Adrenal gland (tissue), 9 donors: ENCODE measurements at regions not wholly inside any gene's neighbourhood (a gene's known extent, or its start where the extent isn't known, plus 50 kb on each side); places are given as distances from the start of the nearest gene placed in this dataset.

Experiments
- DNase-seq, 7 donors: peaks; one replicate each; pipeline ENCODE4 v3.0.0-alpha.2; 2019 to 2020
- H3K27ac ChIP-seq, 5 donors: fragments of 200-600 bp; sonication (generic) in 4 of 5; 1 replicate in 3 of 5; 2 replicates in 2 of 5; pipeline versions ENCODE4 v1.5.1 to v1.8.0; 2016 to 2020; ENCODE audit warnings: mild to moderate bottlenecking in 1 of 5
- H3K27me3 ChIP-seq: fragments of 200-600 bp; 2 replicates; pipeline ENCODE4 v1.8.0; 2021
- H3K36me3 ChIP-seq, 2 donors: fragments of 200-600 bp; replicated peaks in 1 of 2; 1 replicate in 1 of 2; 2 replicates in 1 of 2; pipeline versions ENCODE4 v1.5.1 to v1.8.0; 2018 to 2022
- H3K4me1 ChIP-seq, 2 donors: fragments of 200-600 bp; replicated peaks in 1 of 2; 1 replicate in 1 of 2; 2 replicates in 1 of 2; pipeline versions ENCODE4 v1.5.1 to v1.8.0; 2018 to 2021
- H3K4me3 ChIP-seq, 4 donors: fragments of 200-600 bp; sonication (generic) in 3 of 4; one replicate each; pipeline ENCODE4 v1.5.1; 2016 to 2018
- H3K9me3 ChIP-seq, 3 donors: fragments of 200-600 bp; sonication (generic) in 1 of 3; replicated peaks in 1 of 3; 1 replicate in 2 of 3; 2 replicates in 1 of 3; pipeline versions ENCODE4 v1.5.1 to v1.8.0; 2016 to 2021
- POLR2A ChIP-seq, 2 donors: fragments of 450-650 bp; IDR thresholded peaks; one replicate each; pipeline ENCODE4 v1.6.1; 2017; ENCODE audit warnings: antibody characterized with exemption in 2 of 2, mild to moderate bottlenecking in 2 of 2, moderate library complexity in 1 of 2
- WGBS, 4 donors: extraction: QIAGEN DNeasy Blood & Tissue Kit in 2 of 4; methylation state at CpG; one replicate each; pipeline versions ENCODE4 v1.1.5 to v1.1.7; 2013 to 2017; 5-methylcytosine and 5-hydroxymethylcytosine counted together
- intact Hi-C, 2 donors: fragments of 100-400 bp; cut with DNase I; formaldehyde crosslinking; loops; one replicate each; pipeline versions ENCODE4 v1.14.1 to v1.15.0; 2022 to 2023
- TF ChIP-seq, protein P1 (sequence below), 6 experiments: fragments of 450-650 bp in 4 of 6; fragments of 200-600 bp in 2 of 6; sonication (generic) in 1 of 6; IDR thresholded peaks; 1 replicate in 5 of 6; 2 replicates in 1 of 6; pipeline versions ENCODE4 v1.5.1 to v1.8.0; 2016 to 2021; ENCODE audit warnings: antibody characterized with exemption in 6 of 6, mild to moderate bottlenecking in 2 of 6, moderate library complexity in 1 of 6
- donor health status: healthy with polysubstance abuse.
- donor health status: Bipolar disorder and iron deficiency.
- donor health status: DM: yes; HTN: yes; CAD: no.
- donor health status: DM: no; HTN: no; CAD: no.
- donor health status: DM: no; HTN: no; CAD: no.

DNA sequence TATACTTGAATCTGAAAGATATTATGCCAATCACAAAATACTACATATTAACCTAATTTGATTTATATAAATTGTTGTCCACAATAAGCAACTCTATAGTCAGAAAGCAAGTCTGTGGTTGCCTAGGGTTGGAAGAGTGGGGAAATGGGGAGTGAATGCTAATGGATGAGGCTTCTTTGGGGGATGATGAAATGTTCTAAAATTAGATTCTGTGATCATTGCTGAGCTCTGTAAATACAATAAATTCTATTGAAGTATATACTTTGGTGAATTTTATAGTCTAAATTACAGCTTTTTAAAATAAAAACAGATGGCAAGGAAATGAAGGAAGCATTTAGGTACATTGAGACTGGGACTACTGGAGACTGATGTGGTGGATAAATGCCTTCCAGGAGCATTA, 275.5 kb downstream of the MBD2 start:
- intact Hi-C loops: no loop called here
- Histone ChIP-seq H3K9me3 (no peaks in the 10 kb centered on the region), H3K27ac (no peak overlapping the region), H3K36me3 (no peaks in the 10 kb centered on the region), H3K27me3 (no peaks in the 10 kb centered on the region), H3K4me1 (no peaks in the 10 kb centered on the region), H3K4me3 (no peak overlapping the region)
- TF ChIP-seq POLR2A (IDR thresholded peaks at IDR 0.05): no peak
- TF ChIP-seq, protein P1, sequence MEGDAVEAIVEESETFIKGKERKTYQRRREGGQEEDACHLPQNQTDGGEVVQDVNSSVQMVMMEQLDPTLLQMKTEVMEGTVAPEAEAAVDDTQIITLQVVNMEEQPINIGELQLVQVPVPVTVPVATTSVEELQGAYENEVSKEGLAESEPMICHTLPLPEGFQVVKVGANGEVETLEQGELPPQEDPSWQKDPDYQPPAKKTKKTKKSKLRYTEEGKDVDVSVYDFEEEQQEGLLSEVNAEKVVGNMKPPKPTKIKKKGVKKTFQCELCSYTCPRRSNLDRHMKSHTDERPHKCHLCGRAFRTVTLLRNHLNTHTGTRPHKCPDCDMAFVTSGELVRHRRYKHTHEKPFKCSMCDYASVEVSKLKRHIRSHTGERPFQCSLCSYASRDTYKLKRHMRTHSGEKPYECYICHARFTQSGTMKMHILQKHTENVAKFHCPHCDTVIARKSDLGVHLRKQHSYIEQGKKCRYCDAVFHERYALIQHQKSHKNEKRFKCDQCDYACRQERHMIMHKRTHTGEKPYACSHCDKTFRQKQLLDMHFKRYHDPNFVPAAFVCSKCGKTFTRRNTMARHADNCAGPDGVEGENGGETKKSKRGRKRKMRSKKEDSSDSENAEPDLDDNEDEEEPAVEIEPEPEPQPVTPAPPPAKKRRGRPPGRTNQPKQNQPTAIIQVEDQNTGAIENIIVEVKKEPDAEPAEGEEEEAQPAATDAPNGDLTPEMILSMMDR (IDR thresholded peaks at IDR 0.05): no peak
- DNase-seq: no peak

DNA sequence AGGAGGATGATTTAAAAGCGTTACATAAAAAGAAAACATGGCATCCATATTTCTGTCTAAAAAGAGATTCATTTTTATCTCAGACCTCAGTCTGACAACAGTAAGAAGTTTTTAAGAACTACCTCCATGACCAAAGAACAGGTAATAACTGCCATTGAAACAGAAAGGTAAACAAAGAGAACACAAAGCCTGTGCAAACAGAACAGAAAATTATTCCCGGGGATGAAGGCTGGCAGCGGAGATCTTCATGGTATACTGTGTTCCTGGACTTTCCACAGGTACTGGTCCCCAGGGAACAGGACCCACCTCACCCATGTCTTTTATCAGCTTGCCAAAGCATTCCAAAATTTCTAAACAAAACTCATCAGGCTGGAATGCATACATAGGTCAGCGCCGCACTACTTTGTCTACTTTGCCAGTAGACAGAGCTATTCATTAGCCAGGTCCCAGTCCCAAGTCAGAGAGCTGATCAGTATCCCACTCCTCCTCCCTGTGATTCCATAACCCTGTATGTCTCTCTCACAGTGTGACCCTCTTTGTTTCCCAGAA, 277.3 kb downstream of the MBD2 start:
- no peaks in the 10 kb centered on the region for H3K36me3 ChIP-seq
- H3K4me3 ChIP-seq: no peak overlapping the region
- no peak overlapping the region for H3K27ac ChIP-seq
- H3K9me3 ChIP-seq: no peaks in the 10 kb centered on the region
- H3K27me3 ChIP-seq: no peaks in the 10 kb centered on the region
- 75 to 85% (median 81%) methylated on average over 5 of the region's 5 CpGs for WGBS, 4 donors
- intact Hi-C loops: no loop called here
- TF ChIP-seq POLR2A (IDR thresholded peaks at IDR 0.05): no peak
- TF ChIP-seq, protein P1 (IDR thresholded peaks at IDR 0.05): no peak
- no peak for DNase-seq
- no peaks in the 10 kb centered on the region for H3K4me1 ChIP-seq

DNA sequence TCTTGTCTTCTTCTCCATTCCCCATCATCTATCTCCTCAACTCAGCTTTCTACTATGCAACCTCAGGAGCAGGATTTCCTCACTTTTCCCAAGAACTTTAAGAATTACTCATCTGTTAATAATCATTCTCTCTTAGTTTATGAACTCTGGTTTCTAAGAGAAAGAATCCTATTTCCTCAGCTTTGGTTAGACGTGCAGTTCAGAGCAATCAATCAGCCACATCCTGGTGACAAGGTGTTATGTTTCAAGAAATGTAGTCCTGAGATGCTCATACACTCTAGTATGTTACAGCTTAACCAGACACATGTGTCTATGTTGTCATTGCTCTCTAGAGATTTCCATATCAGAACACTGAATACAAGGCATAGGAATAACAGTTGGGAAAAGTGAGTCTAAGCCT, 277.9 kb downstream of the MBD2 start:
- WGBS, 4 donors: 14 to 30% (median 22%) methylated on average over 1 of the region's 1 CpG
- no peaks in the 10 kb centered on the region for H3K36me3 ChIP-seq
- no peak overlapping the region for H3K27ac ChIP-seq
- H3K27me3 ChIP-seq: no peaks in the 10 kb centered on the region
- no peaks in the 10 kb centered on the region for H3K9me3 ChIP-seq
- H3K4me3 ChIP-seq: no peak overlapping the region
- no peak for DNase-seq
- H3K4me1 ChIP-seq: no peaks in the 10 kb centered on the region
- TF ChIP-seq, protein P1 (IDR thresholded peaks at IDR 0.05): no peak
- TF ChIP-seq POLR2A (IDR thresholded peaks at IDR 0.05): no peak
- intact Hi-C loops: no loop called here

DNA sequence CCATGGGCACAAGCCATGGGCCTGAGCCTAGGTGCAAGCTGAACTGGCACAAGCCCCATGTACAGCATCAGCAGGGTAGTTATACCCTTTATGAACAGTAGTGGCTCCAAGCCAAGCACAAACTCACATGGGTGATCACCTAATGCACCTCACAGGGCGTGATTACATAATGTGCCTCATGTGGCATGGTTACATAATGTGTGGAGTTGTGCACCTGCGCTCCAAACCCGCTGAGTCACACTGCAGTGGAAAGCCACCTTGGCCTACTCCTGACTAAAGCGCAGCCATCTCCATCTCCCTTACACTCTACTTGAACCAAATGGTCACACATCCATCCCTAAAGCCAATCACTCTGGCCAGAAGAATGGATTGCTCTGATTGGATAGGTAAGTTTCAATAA, 279.7 kb downstream of the MBD2 start:
- intact Hi-C loops: no loop called here
- DNase-seq: no peak
- Histone ChIP-seq H3K4me1 (no peaks in the 10 kb centered on the region), H3K36me3 (no peaks in the 10 kb centered on the region), H3K9me3 (no peaks in the 10 kb centered on the region), H3K4me3 (no peak overlapping the region), H3K27me3 (no peaks in the 10 kb centered on the region), H3K27ac (no peak overlapping the region)
- TF ChIP-seq, protein P1 (IDR thresholded peaks at IDR 0.05): no peak
- no peak for TF ChIP-seq POLR2A (IDR thresholded peaks at IDR 0.05)
- WGBS, 4 donors: 73 to 100% (median 95%) methylated on average over 3 to 4 of the region's 4 CpGs
